Adrenal gland (tissue), 9 donors: ENCODE measurements at regions not wholly inside any gene's neighbourhood (a gene's known extent, or its start where the extent isn't known, plus 50 kb on each side); places are given as distances from the start of the nearest gene placed in this dataset.

Source experiments
- DNase-seq, 7 donors: peaks; one replicate each; pipeline ENCODE4 v3.0.0-alpha.2; 2019 to 2020
- H3K27ac ChIP-seq, 5 donors: fragments of 200-600 bp; sonication (generic) in 4 of 5; 1 replicate in 3 of 5; 2 replicates in 2 of 5; pipeline versions ENCODE4 v1.5.1 to v1.8.0; 2016 to 2020; ENCODE audit warnings: mild to moderate bottlenecking in 1 of 5
- H3K27me3 ChIP-seq: fragments of 200-600 bp; 2 replicates; pipeline ENCODE4 v1.8.0; 2021
- H3K36me3 ChIP-seq, 2 donors: fragments of 200-600 bp; replicated peaks in 1 of 2; 1 replicate in 1 of 2; 2 replicates in 1 of 2; pipeline versions ENCODE4 v1.5.1 to v1.8.0; 2018 to 2022
- H3K4me1 ChIP-seq, 2 donors: fragments of 200-600 bp; replicated peaks in 1 of 2; 1 replicate in 1 of 2; 2 replicates in 1 of 2; pipeline versions ENCODE4 v1.5.1 to v1.8.0; 2018 to 2021
- H3K4me3 ChIP-seq, 4 donors: fragments of 200-600 bp; sonication (generic) in 3 of 4; one replicate each; pipeline ENCODE4 v1.5.1; 2016 to 2018
- H3K9me3 ChIP-seq, 3 donors: fragments of 200-600 bp; sonication (generic) in 1 of 3; replicated peaks in 1 of 3; 1 replicate in 2 of 3; 2 replicates in 1 of 3; pipeline versions ENCODE4 v1.5.1 to v1.8.0; 2016 to 2021
- POLR2A ChIP-seq, 2 donors: fragments of 450-650 bp; IDR thresholded peaks; one replicate each; pipeline ENCODE4 v1.6.1; 2017; ENCODE audit warnings: antibody characterized with exemption in 2 of 2, mild to moderate bottlenecking in 2 of 2, moderate library complexity in 1 of 2
- WGBS, 4 donors: extraction: QIAGEN DNeasy Blood & Tissue Kit in 2 of 4; methylation state at CpG; one replicate each; pipeline versions ENCODE4 v1.1.5 to v1.1.7; 2013 to 2017; 5-methylcytosine and 5-hydroxymethylcytosine counted together
- intact Hi-C, 2 donors: fragments of 100-400 bp; cut with DNase I; formaldehyde crosslinking; loops; one replicate each; pipeline versions ENCODE4 v1.14.1 to v1.15.0; 2022 to 2023
- TF ChIP-seq, protein P1 (sequence below), 6 experiments: fragments of 450-650 bp in 4 of 6; fragments of 200-600 bp in 2 of 6; sonication (generic) in 1 of 6; IDR thresholded peaks; 1 replicate in 5 of 6; 2 replicates in 1 of 6; pipeline versions ENCODE4 v1.5.1 to v1.8.0; 2016 to 2021; ENCODE audit warnings: antibody characterized with exemption in 6 of 6, mild to moderate bottlenecking in 2 of 6, moderate library complexity in 1 of 6
- donor health status: healthy with polysubstance abuse.
- donor health status: Bipolar disorder and iron deficiency.
- donor health status: DM: yes; HTN: yes; CAD: no.
- donor health status: DM: no; HTN: no; CAD: no.
- donor health status: DM: no; HTN: no; CAD: no.

DNA sequence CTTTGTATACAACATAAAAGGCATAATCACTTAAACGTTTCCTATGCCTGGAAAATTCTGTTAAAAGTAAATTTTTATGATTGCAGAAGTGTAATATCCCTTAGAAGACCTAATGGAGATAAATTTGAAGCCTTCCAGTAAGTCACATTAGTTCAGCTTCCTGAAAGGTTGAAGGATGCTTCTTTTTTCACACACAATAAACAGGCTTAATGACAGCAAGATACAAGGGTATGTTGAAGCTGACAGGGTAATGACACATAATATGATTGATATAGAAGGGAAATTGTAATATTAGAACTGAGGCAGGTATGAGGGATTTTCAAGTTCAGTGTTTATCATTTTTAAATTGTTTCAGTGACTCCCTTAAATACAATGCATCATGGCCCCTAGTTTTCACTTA, 161.8 kb upstream of the NAALADL2 start:
- Histone ChIP-seq H3K4me1 (no peaks in the 10 kb centered on the region), H3K9me3 (no peaks in the 10 kb centered on the region), H3K27me3 (no peaks in the 10 kb centered on the region), H3K4me3 (no peak overlapping the region), H3K27ac (no peak overlapping the region), H3K36me3 (no peaks in the 10 kb centered on the region)
- DNase-seq: no peak
- intact Hi-C loops: no loop called here
- 45 to 64% (median 52%) methylated on average over 1 of the region's 1 CpG for WGBS, 4 donors
- TF ChIP-seq, protein P1, sequence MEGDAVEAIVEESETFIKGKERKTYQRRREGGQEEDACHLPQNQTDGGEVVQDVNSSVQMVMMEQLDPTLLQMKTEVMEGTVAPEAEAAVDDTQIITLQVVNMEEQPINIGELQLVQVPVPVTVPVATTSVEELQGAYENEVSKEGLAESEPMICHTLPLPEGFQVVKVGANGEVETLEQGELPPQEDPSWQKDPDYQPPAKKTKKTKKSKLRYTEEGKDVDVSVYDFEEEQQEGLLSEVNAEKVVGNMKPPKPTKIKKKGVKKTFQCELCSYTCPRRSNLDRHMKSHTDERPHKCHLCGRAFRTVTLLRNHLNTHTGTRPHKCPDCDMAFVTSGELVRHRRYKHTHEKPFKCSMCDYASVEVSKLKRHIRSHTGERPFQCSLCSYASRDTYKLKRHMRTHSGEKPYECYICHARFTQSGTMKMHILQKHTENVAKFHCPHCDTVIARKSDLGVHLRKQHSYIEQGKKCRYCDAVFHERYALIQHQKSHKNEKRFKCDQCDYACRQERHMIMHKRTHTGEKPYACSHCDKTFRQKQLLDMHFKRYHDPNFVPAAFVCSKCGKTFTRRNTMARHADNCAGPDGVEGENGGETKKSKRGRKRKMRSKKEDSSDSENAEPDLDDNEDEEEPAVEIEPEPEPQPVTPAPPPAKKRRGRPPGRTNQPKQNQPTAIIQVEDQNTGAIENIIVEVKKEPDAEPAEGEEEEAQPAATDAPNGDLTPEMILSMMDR (IDR thresholded peaks at IDR 0.05): no peak
- no peak for TF ChIP-seq POLR2A (IDR thresholded peaks at IDR 0.05)

DNA sequence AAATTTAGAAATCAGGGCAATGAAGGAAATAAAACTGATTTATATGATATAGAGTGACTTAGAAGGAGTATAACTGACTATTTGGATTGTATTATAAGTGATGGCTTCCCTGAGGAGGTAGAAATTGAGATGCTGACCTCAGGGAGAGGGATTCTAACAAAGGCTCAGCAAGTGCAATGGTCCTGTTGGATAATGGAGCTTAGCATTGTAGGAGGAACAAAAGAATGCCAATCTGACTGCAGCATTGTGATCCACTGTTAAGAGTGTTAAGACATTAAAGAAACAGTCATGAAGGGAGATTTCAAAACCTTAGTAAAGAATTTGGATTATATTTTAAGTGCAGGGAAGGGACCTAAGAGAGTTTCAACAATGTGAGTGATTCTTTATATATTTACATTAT, 158.4 kb upstream of the NAALADL2 start:
- intact Hi-C loops: no loop called here
- DNase-seq: no peak
- TF ChIP-seq, protein P1 (IDR thresholded peaks at IDR 0.05): no peak
- no peak for TF ChIP-seq POLR2A (IDR thresholded peaks at IDR 0.05)
- no peaks in the 10 kb centered on the region for H3K36me3 ChIP-seq
- no peak overlapping the region for H3K27ac ChIP-seq
- no peaks in the 10 kb centered on the region for H3K4me1 ChIP-seq
- H3K4me3 ChIP-seq: no peak overlapping the region
- no peaks in the 10 kb centered on the region for H3K9me3 ChIP-seq
- H3K27me3 ChIP-seq: no peaks in the 10 kb centered on the region

DNA sequence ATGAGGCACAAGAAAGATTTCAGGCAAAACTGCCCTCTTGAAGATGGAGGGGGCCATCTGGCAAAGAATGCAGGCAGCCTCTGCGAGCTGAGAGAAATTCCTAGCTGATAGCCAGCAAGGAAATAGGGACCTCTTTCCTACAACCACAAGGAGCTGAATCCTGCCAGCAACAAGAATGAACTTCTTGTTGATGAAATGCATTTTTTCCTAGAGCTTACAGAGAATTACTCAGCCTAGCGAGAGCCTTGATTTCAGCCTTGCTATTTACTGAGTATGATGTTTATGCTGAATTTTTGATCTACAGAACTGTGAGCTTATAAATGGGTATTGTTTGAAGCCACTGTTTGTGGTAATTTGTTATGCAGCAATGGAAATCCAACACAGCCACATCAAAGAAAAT, 148.5 kb upstream of the NAALADL2 start:
- WGBS, 4 donors: 89 to 93% (median 91%) methylated on average over 2 of the region's 2 CpGs
- no peaks in the 10 kb centered on the region for H3K4me1 ChIP-seq
- H3K27ac ChIP-seq: no peak overlapping the region
- no peak overlapping the region for H3K4me3 ChIP-seq
- no peaks in the 10 kb centered on the region for H3K36me3 ChIP-seq
- no peaks in the 10 kb centered on the region for H3K9me3 ChIP-seq
- intact Hi-C loops: no loop called here
- H3K27me3 ChIP-seq: no peaks in the 10 kb centered on the region
- DNase-seq: no peak
- no peak for TF ChIP-seq POLR2A (IDR thresholded peaks at IDR 0.05)
- TF ChIP-seq, protein P1 (IDR thresholded peaks at IDR 0.05): no peak

DNA sequence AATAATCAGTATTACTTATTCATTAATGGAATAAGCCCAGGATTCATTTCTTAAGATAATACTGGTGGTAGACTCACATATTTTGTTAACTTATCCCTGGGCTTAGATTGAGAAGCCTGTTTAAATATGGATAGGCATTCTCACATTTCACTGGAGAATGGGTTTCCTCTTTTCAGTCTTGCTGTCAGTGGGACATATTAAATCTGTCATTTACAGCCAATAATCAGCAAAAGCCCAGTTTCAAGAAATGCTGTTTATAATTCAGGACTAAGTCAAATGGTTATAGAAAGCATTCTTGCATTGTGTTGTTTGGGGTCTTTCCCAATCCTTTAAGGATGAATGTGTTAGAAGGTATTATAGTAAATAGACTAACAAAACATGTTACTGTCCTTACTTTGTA, 143.7 kb upstream of the NAALADL2 start:
- H3K9me3 ChIP-seq: no peaks in the 10 kb centered on the region
- H3K4me3 ChIP-seq: no peak overlapping the region
- intact Hi-C loops: no loop called here
- no peak for DNase-seq
- TF ChIP-seq, protein P1 (IDR thresholded peaks at IDR 0.05): no peak
- TF ChIP-seq POLR2A (IDR thresholded peaks at IDR 0.05): no peak
- no peak overlapping the region for H3K27ac ChIP-seq
- no peaks in the 10 kb centered on the region for H3K27me3 ChIP-seq
- H3K36me3 ChIP-seq: no peaks in the 10 kb centered on the region
- no peaks in the 10 kb centered on the region for H3K4me1 ChIP-seq
